HCT116 (cell line): ENCODE measurements at regions not wholly inside any gene's neighbourhood (a gene's known extent, or its start where the extent isn't known, plus 50 kb on each side); places are given as distances from the start of the nearest gene placed in this dataset.

ENCODE experiments used
- CTCF ChIP-seq, 3 experiments: fragments of 200-600 bp in 1 of 3; sonication (generic) in 1 of 3; IDR thresholded peaks in 2 of 3; conservative IDR thresholded peaks in 1 of 3; 2 replicates each; pipeline ENCODE4 v1.5.1; 2012 to 2017; ENCODE audit warnings: low read depth in 2 of 3, low read length in 2 of 3, antibody characterized with exemption in 1 of 3, borderline replicate concordance in 1 of 3, control low read depth in 1 of 3, mild to moderate bottlenecking in 1 of 3, mixed read lengths in 1 of 3, mixed run types in 1 of 3, moderate library complexity in 1 of 3; ENCODE audit not compliant: insufficient read depth in 1 of 3
- EZH2phosphoT487 ChIP-seq: fragments of 200-600 bp; IDR thresholded peaks from 2 replicates; pipeline ENCODE4 v1.6.1; 2018; ENCODE audit warnings: antibody characterized with exemption, borderline replicate concordance

DNA sequence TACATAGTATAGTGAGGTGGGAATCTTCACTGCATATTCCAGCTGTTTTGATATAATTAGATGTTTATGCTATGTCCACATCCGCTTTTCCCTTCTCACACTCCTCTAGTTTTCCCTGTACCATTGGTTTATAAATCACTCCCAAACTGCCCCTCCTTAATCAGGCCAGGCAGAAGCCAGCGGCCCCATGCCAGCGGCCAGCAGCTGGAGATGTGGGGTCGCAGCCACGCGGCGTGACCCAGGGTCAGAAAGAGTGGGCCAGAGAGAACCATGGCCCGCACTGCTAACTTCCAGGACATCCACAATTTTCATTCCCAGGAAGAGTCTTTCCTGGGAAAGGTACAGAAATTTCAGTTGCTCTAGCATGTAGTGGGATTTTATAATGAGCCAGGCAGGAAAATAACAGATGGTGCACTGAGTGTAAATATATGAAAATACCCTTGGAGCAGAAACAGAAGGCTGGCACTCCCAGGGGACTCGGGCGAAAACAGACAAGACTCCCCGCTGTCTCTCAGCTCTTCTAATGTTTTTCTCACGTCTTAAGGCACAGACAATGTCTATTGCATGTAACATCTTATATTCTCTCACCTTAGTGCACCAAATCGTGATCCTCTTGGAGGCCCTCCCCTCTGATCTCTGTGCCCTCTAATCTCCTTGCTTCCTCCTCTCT is 145.9 kb upstream of the ZFP42 start:
- TF ChIP-seq EZH2phosphoT487: no peak
- TF ChIP-seq CTCF (IDR thresholded peaks at IDR 0.05 in 2 of 3, conservative IDR thresholded peaks at IDR 0.05 in 1 of 3; ENCODE audit: borderline replicate concordance in 1 of 3, insufficient read depth in 1 of 3, low read depth in 2 of 3, low read length in 2 of 3): no peak
